Sigmoid colon (tissue), 4 donors: ENCODE measurements at regions not wholly inside any gene's neighbourhood (a gene's known extent, or its start where the extent isn't known, plus 50 kb on each side); places are given as distances from the start of the nearest gene placed in this dataset.

Source experiments
- CTCF ChIP-seq, 4 experiments: fragments of 450-650 bp in 3 of 4; fragments of 200-600 bp in 1 of 4; IDR thresholded peaks; one replicate each; pipeline ENCODE4 v1.5.1; 2016 to 2019; ENCODE audit warnings: antibody characterized with exemption in 4 of 4, mild to moderate bottlenecking in 3 of 4, moderate library complexity in 2 of 4
- EP300 ChIP-seq, 4 donors: sonication (generic); formaldehyde crosslinking; IDR thresholded peaks; one replicate each; pipeline ENCODE4 v1.6.1; 2017; ENCODE audit warnings: antibody characterized with exemption in 4 of 4
- POLR2A ChIP-seq, 2 donors: fragments of 450-650 bp; IDR thresholded peaks; one replicate each; pipeline ENCODE4 v1.6.1; 2016; ENCODE audit warnings: antibody characterized with exemption in 2 of 2, mild to moderate bottlenecking in 2 of 2, moderate library complexity in 2 of 2
- POLR2AphosphoS5 ChIP-seq, 4 donors: sonication (generic); formaldehyde crosslinking; IDR thresholded peaks; one replicate each; pipeline ENCODE4 v1.6.1; 2017; ENCODE audit warnings: antibody characterized with exemption in 4 of 4

GRCh38 chr6:141282263-141282662 is 850.5 kb upstream of the GJE1 start:
- no peak for TF ChIP-seq CTCF (IDR thresholded peaks at IDR 0.05)
- no peak for TF ChIP-seq POLR2A (IDR thresholded peaks at IDR 0.05)
- no peak for TF ChIP-seq EP300 (IDR thresholded peaks at IDR 0.05)
- no peak for TF ChIP-seq POLR2AphosphoS5 (IDR thresholded peaks at IDR 0.05)
